ENCODE measurements at regions not wholly inside any gene's neighbourhood (a gene's known extent, or its start where the extent isn't known, plus 50 kb on each side); places are given as distances from the start of the nearest gene placed in this dataset.

DNA sequence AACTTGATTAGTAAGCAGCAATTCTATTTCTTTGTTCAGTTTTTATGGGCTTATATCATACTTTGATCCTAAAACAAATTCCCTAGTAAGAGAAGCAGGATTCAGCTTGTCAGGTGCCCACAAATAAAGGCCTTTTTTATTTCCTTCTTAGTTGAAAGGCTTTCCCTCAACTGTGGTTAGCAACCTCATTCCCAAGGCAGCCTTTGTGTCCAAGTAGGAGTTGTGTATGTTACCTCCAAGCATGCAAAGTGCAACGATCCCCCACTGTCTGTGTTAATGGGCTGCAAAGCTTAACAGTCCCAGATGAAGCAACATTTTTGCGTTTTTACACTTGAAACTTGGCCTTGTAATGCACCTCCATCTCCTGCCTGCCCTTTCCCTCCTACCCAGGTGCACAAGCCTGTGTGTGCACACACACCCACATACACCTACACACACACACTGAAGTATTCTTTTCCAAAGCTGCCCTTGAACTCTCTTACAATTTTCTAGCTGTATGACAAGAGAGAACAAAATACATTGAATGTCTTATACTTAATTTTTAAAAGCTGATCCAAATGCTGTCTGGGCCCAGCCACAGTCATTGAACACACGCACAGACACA lies 278.2 kb downstream of the SNX13 start:
- no peak for DNase-seq

GRCh38 chr7:17663061-17663675 lies 277.1 kb downstream of the SNX13 start:
- no peak for DNase-seq

GRCh38 chr7:17665029-17665428 lies 275.3 kb downstream of the SNX13 start:
- DNase-seq = no peak

GRCh38 chr7:17668122-17668521 lies 272.2 kb downstream of the SNX13 start:
- DNase-seq = no peak

DNA sequence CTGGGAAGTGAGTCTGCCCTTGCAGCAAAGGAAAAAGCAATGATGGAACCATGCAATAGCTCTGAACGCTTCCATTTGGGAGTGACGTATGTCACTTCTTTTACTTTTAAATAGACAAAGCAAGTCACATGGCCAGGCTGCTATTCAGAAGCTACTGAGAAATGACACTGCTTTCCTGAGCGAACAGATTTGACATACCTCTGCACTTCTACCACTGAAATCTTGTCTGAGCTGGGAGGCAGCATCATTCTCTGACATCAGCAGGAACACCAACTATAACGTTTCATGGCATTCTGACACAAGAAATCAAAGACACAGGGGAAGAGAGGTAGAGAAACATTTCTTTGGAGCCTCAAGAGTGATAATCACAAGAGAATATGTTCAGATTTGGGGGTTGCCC lies 271.1 kb downstream of the SNX13 start:
- DNase-seq = no peak

- no peak for DNase-seq
These were observed 268.3 kb downstream of the SNX13 start for GRCh38 chr7:17671956-17672355.

- DNase-seq = no peak
These were observed 267.5 kb downstream of the SNX13 start for GRCh38 chr7:17672783-17673182.

- DNase-seq = no peak
These were observed 265.9 kb downstream of the SNX13 start for GRCh38 chr7:17674166-17674942.

DNA sequence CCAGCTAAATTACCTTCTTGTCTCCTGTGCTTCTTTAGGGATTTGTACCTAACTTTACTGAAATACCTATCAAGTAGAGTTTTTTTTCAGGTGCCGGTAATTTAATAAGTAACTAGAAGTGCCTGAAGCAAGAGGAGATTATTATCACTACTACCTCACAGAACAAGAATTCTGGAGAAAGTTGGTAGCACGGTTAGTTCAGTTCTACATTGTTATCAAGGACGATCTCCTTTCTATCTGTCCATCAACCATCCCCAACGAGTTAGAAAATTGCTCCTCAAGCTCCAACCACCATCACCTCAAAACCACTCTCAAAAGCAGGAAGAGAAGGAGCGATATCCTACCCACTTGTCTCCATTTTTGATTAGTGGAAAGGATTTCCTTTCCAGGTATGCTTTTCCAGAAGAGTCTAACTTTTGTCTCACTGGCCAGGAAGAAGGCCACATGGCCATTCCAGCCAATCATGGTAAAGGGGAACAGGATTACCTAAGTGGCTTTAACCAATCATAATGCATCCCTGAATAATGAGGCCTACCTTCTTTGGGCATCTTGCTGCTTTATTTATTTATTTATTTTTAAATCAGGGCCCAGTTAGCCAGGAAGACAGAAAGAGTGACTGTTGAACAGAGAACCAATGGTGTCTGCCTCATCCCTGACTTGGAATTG lies 265.2 kb downstream of the SNX13 start:
- DNase-seq = no peak

DNA sequence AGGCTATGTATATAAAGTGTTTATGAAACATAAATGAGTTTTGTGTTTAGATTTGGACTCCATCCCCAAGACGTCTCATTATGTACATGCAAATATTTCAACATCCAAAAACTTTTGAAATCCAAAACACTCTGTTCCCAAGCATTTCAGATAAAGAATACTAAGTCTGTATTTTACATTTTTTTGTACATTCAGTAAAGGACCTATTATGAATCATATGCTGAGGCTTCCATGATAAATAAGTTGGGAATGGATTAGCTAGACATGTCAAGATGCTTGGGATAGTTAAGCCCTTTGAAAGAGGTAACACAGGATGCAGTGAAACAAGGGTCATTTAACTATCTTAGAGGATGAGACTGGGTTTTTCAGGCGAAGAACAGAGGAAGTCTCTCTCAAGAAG lies 262.9 kb downstream of the SNX13 start:
- no peak for DNase-seq

DNA sequence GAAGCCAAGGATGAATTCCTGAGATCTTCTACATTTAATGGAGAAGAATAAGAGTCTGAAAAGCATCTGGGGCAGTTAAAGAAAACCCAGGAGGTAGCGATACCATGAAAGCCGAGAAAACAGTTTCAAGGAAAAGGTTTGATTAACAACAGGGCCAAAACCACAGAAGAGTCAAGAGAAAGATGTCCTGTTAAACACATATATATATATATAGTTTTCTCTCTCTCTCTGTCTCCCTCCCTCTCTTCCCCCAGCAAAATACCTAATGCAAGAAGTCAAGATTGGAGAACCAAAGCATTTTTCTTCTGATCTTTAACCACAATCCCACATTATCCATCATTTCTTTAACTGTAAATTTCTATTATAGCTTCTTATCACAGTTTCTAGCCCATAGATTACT lies 261.4 kb downstream of the SNX13 start:
- DNase-seq = no peak

DNA sequence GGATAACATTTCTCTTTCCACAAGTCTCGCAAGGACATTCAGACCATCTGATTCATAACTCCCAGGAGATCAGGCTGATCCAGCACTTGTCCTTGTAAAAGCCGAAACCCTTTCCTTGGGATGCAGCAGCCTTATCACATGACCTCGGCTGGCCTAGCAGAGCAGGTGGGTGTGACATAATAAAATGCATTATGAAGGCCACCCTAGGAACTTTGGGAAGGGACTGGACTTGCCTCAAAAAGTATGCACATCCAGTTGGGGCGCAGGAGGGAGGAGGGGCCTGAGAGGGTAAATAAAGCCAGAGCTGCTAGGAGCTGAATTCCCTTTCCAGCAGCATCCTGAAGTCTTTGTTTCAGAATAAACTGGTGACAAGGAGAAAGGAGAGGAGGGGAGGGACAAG lies 260.8 kb downstream of the SNX13 start:
- DNase-seq = no peak

GRCh38 chr7:17680026-17680425 lies 260.3 kb downstream of the SNX13 start:
- DNase-seq = no peak

GRCh38 chr7:17680943-17681351 lies 259.3 kb downstream of the SNX13 start:
- no peak for DNase-seq

- DNase-seq = no peak
These were observed 258.3 kb downstream of the SNX13 start for GRCh38 chr7:17681965-17682364.

GRCh38 chr7:17682586-17682985 lies 257.7 kb downstream of the SNX13 start:
- no peak for DNase-seq

DNA sequence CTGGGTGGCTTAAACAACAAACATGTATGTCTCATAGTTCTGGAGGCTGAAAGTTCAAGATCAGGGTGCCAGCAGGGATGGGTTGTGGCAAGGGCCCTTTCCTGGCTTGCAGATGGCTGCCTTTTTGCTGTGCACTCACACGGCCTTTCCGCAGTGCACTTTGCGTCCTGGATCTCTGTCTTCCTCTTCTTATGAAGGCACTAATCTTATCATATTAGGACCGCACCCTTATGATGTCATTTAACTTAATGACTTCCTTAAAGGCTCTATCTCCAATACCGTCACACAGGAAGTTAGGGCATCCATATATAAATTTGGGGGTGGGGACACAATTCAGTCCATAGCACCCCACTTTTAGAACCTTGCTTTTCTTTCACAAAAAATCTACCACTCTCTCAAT lies 255.2 kb downstream of the SNX13 start:
- no peak for DNase-seq

- DNase-seq = no peak
These were observed 252.9 kb downstream of the SNX13 start for GRCh38 chr7:17687361-17687760.

DNA sequence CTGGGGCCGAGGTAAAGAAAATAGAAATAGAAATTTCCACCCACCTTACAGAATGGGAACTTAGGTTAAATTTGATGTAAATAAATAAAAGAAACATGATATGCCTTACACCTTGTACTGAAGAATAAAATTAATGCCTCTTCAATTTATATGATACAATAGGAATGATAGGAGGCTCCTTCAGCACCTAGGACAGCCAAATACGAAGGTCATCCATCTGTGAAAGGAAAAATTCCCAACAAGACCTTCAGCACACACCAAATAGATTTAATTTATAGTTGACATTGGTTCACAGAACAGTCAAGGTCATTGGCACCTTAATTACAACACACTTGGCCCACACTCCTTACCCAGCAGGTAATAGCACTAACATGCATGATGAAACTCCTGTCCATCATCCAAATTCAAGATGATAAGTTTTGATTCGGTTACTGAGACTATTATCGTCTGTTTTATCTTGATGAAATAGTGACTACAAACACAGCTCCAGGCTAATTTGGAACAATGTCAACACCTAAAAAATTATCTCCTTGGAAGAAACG lies 250.9 kb downstream of the SNX13 start:
- no peak for DNase-seq

DNA sequence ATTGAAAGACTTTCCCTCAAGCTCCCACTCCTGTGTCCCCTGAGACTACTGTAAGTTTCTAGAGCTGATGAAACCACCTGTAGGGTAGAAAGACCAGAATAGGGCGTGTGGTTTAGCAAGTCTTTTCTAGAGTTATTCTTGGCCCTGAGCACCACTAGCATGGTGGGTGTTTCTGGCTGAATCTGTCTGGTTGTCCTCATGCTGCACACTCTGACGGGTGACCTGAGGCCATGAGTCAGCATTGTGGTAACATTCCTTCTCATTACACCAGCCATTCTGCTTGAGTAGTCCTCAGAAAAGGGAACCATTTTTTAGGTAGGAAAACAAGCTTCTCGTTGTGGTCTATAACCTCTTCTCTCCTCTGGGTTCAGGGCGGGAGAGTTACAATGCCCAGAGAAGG lies 250.3 kb downstream of the SNX13 start:
- DNase-seq = no peak

DNA sequence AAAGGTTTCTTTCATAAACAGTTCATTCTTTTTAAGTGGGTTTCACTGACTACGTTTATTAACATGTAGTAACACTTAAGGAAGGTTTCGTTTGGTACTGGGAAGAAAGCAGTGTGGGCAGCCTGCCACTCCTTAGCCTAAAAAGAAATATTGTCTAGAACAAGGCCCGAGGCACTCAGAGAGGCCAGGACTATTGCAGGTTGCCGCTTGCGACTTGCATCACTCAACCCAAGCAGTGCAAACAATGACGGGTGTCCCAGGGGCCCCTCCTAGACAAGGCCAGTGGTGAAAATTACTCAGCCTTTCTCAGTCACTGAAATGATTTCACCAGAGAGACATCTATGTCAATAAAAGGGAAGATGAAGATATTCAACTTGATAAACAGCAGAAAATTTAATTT lies 243.9 kb downstream of the SNX13 start:
- no peak for DNase-seq

GRCh38 chr7:17697128-17697881 lies 243.0 kb downstream of the SNX13 start:
- no peak for DNase-seq

DNA sequence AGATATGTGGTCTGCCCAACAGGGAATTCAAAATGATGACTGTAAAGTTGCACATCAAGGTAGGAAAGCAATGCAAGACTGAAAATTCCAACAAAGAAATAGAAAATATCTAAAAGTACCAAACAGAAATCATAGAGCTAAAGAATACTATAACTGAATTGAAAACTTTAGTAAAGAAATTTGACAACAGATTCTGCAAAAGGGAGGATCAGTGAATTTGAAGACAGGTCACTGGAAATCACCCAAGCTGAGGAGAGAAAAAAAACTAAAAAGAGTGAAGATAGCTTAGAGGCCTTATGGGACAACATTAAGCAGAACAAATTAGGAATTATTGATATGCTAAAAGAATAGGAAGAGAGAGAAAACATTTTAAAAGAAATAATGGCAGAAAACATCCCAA lies 240.6 kb downstream of the SNX13 start:
- DNase-seq = no peak
